Endothelial cell (in vitro differentiated cells): ENCODE measurements at regions not wholly inside any gene's neighbourhood (a gene's known extent, or its start where the extent isn't known, plus 50 kb on each side); places are given as distances from the start of the nearest gene placed in this dataset.
A peak's percentile ranks its signal among the peaks of the same experiment; 100 is the strongest.

Source experiments
- DNase-seq: peaks from one replicate; pipeline ENCODE4 v3.0.0; 2021; ENCODE audit warnings: low spot score
- H3K27ac Mint-ChIP-seq: one replicate; pipeline ENCODE4 v1.8.0; 2021; ENCODE audit warnings: mixed read lengths, inconsistent platforms; ENCODE audit not compliant: unreplicated experiment
- H3K27me3 Mint-ChIP-seq: one replicate; pipeline ENCODE4 v1.8.0; 2021; ENCODE audit warnings: mild to moderate bottlenecking, moderate library complexity, mixed read lengths, inconsistent platforms; ENCODE audit not compliant: unreplicated experiment
- H3K36me3 Mint-ChIP-seq: one replicate; pipeline ENCODE4 v1.8.0; 2021; ENCODE audit warnings: mild to moderate bottlenecking, low read depth, mixed read lengths, inconsistent platforms; ENCODE audit not compliant: unreplicated experiment
- H3K4me1 Mint-ChIP-seq: one replicate; pipeline ENCODE4 v1.8.0; 2021; ENCODE audit warnings: mild to moderate bottlenecking, mixed read lengths, inconsistent platforms; ENCODE audit not compliant: unreplicated experiment
- H3K4me3 Mint-ChIP-seq: one replicate; pipeline ENCODE4 v1.8.0; 2021; ENCODE audit warnings: mild to moderate bottlenecking, mixed read lengths, inconsistent platforms; ENCODE audit not compliant: unreplicated experiment
- H3K9me3 Mint-ChIP-seq: one replicate; pipeline ENCODE4 v1.8.0; 2021; ENCODE audit warnings: mixed read lengths, inconsistent platforms; ENCODE audit not compliant: unreplicated experiment
- TF ChIP-seq, protein P1 (sequence below): fragments of 200-600 bp; sonication (generic); IDR thresholded peaks from one replicate; pipeline ENCODE4 v1.5.0; 2021; ENCODE audit warnings: antibody characterized with exemption; ENCODE audit not compliant: unreplicated experiment

DNA sequence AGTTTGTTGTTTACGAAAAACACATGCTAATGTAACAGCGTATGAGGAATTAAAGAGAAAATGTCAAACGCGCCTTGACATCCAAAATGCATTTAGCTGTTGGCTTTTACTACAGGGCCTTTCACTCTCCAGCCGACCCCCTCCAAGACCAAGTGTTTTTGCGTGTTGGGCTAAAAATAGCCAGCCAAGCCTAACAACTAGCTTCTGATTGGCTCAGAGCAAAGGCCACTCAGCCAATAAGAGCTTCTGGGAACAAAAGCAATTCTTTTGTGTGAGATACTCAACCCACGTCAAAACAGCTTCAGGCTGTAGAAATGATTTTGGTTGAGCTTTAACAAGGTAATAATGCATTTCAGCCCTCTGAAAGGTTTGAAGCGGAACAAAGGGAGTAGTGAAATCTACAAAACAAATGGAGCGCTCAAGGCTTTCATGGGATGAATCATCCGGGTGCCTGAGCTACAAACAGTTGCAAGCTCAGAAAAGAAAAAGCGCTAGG lies 198.7 kb upstream of the DCN start:
- Mint-ChIP-seq H3K4me3 (peak overlapping the region; percentile 90), H3K4me1 (peaks cover 6% of the 10 kb centered on the region), H3K36me3 (no peaks in the 10 kb centered on the region), H3K27me3 (peaks cover 5% of the 10 kb centered on the region), H3K27ac (peak overlapping the region; percentile 92), H3K9me3 (no peaks in the 10 kb centered on the region)
- TF ChIP-seq, protein P1, sequence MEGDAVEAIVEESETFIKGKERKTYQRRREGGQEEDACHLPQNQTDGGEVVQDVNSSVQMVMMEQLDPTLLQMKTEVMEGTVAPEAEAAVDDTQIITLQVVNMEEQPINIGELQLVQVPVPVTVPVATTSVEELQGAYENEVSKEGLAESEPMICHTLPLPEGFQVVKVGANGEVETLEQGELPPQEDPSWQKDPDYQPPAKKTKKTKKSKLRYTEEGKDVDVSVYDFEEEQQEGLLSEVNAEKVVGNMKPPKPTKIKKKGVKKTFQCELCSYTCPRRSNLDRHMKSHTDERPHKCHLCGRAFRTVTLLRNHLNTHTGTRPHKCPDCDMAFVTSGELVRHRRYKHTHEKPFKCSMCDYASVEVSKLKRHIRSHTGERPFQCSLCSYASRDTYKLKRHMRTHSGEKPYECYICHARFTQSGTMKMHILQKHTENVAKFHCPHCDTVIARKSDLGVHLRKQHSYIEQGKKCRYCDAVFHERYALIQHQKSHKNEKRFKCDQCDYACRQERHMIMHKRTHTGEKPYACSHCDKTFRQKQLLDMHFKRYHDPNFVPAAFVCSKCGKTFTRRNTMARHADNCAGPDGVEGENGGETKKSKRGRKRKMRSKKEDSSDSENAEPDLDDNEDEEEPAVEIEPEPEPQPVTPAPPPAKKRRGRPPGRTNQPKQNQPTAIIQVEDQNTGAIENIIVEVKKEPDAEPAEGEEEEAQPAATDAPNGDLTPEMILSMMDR = no peak
- DNase-seq = peak; percentile 62

DNA sequence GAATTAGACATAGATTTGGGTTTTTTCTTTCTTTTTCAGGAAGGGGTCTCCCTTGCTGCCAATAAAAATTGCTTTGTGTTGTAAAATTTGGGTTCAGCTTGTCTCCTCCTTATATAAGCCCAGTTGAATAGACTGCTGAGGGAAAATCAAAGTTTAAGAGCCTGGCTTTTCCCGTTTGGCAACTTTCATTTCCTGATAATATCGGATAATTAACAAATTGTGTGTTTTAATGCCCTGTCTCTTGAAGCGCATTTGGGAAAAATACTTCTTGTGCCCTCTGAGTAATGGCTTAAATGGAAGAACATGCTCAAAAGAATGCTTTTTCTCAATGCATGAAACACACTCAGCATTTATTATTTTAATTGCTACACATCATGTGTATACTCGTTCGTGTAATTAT lies 198.0 kb upstream of the DCN start:
- Mint-ChIP-seq H3K4me1 (peaks cover 6% of the 10 kb centered on the region), H3K36me3 (no peaks in the 10 kb centered on the region), H3K27ac (no peak overlapping the region), H3K27me3 (peaks cover 4% of the 10 kb centered on the region), H3K4me3 (no peak overlapping the region), H3K9me3 (no peaks in the 10 kb centered on the region)
- TF ChIP-seq, protein P1 = no peak
- no peak for DNase-seq

DNA sequence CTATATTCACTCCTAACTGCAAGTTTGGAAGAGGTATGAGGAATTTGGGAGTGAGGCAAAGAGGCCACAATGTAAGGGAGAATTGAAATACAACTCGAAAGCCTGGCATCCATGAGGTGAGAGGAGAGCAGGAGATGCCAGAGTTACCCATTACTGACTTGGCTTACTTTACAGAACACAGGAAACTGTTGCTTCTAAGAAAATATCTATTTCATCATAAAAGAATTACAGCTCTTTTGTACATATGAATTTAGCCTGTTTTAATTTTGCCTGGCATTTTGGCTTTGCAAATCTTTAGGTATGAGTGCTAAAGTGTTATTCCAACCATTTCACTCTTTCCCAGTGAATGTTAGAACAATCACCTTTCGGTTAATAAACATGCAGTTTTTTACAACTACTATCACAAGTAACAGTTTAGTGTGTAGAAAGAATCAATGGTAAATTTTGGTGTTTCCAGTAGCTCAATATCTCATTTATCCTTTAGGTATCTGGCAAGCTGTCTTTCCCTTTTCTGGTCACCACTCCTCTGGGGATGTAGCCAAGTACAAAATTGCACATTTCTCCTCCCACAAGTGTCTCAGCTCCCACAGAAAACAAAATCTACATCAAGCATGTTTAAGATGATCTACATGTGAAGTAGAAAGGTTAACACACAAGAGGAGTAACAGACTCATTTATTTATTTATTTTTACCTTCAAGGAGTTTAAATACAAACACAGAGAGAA lies 196.6 kb upstream of the DCN start:
- TF ChIP-seq, protein P1 = no peak
- no peaks in the 10 kb centered on the region for H3K9me3 Mint-ChIP-seq
- H3K27me3 Mint-ChIP-seq = peaks cover 4% of the 10 kb centered on the region
- H3K27ac Mint-ChIP-seq = no peak overlapping the region
- no peak for DNase-seq
- H3K36me3 Mint-ChIP-seq = no peaks in the 10 kb centered on the region
- H3K4me1 Mint-ChIP-seq = peaks cover 6% of the 10 kb centered on the region
- no peak overlapping the region for H3K4me3 Mint-ChIP-seq

DNA sequence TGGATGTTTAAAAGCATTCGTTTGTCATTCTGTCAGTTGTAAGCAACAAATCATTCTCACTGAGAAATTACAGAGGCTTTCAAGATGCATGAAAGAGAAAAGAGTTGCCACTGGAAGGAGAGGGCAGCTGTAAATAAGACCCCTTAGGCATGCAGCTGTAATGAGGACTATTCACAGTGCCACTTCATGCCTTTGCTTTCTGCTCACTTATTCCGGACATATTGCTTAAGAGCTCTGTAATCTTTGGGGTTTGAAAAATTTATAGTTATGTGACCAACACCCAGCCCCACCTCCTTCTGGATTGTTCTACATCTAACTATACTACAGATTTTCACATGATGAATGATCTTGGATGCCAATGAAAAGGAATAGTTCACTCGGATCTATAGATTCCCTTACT lies 194.8 kb upstream of the DCN start:
- Mint-ChIP-seq H3K36me3 (no peaks in the 10 kb centered on the region), H3K4me3 (no peak overlapping the region), H3K27me3 (peaks cover 4% of the 10 kb centered on the region), H3K9me3 (no peaks in the 10 kb centered on the region), H3K4me1 (peaks cover 2% of the 10 kb centered on the region), H3K27ac (no peak overlapping the region)
- TF ChIP-seq, protein P1 = no peak
- no peak for DNase-seq

DNA sequence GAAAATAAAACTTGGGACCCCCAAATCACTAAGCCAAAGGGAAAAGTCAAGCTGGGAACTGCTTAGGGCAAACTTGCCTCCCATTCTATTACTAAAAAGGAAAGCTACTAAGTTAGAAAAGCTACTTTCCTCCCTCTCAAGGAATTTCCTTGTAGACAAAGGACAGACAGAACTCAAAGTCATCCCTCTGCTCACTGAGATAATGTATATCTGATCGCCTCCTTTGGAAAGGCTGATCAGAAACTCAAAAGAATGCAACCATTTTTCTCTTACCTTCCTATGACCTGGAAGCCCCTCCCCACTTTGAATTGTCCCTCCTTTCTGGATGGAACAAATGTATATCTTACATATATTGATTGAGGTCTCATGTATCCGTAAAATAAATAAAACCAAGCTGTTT lies 190.5 kb upstream of the DCN start:
- no peak for DNase-seq
- Mint-ChIP-seq H3K36me3 (no peaks in the 10 kb centered on the region), H3K27ac (no peak overlapping the region), H3K4me1 (no peaks in the 10 kb centered on the region), H3K4me3 (no peak overlapping the region), H3K9me3 (no peaks in the 10 kb centered on the region), H3K27me3 (peaks cover 4% of the 10 kb centered on the region)
- TF ChIP-seq, protein P1 = no peak
